ENCODE measurements at regions not wholly inside any gene's neighbourhood (a gene's known extent, or its start where the extent isn't known, plus 50 kb on each side); places are given as distances from the start of the nearest gene placed in this dataset.
"Not testable (repeated sequence)": the region's sequence is repeated elsewhere in the genome, so short reads cannot be mapped to it uniquely, and the experiment has no call there.

- no peak for DNase-seq
Observed at GRCh38 chr1:234782105-234782751, 172.2 kb upstream of the IRF2BP2 start.

GRCh38 chr1:234781241-234782065, 171.5 kb upstream of the IRF2BP2 start:
- DNase-seq = no peak

GRCh38 chr1:234780531-234781162, 170.7 kb upstream of the IRF2BP2 start:
- no peak for DNase-seq

GRCh38 chr1:234780112-234780511, 170.1 kb upstream of the IRF2BP2 start:
- DNase-seq = no peak

- not testable (repeated sequence) for DNase-seq
Observed at GRCh38 chr1:234779600-234779999, 169.6 kb upstream of the IRF2BP2 start.

- no peak for DNase-seq
Observed at GRCh38 chr1:234779160-234779538, 169.2 kb upstream of the IRF2BP2 start.

GRCh38 chr1:234778221-234779159, 168.5 kb upstream of the IRF2BP2 start:
- no peak for DNase-seq

GRCh38 chr1:234777856-234778220, 167.9 kb upstream of the IRF2BP2 start:
- no peak for DNase-seq

GRCh38 chr1:234776876-234777855, 167.2 kb upstream of the IRF2BP2 start:
- DNase-seq = no peak

- no peak for DNase-seq
Observed at GRCh38 chr1:234776256-234776875, 166.4 kb upstream of the IRF2BP2 start.

- DNase-seq = no peak
Observed at GRCh38 chr1:234775477-234776246, 165.7 kb upstream of the IRF2BP2 start.

- no peak for DNase-seq
Observed at GRCh38 chr1:234774971-234775370, 165.0 kb upstream of the IRF2BP2 start.

GRCh38 chr1:234773936-234774677, 164.1 kb upstream of the IRF2BP2 start:
- DNase-seq = no peak

- peak; percentile 99 for DNase-seq
Observed at GRCh38 chr1:234772345-234773147, 162.6 kb upstream of the IRF2BP2 start.

GRCh38 chr1:234771642-234772344, 161.8 kb upstream of the IRF2BP2 start:
- DNase-seq = no peak

- DNase-seq = no peak
Observed at GRCh38 chr1:234770924-234771540, 161.1 kb upstream of the IRF2BP2 start.

- DNase-seq = no peak
Observed at GRCh38 chr1:234769986-234770795, 160.2 kb upstream of the IRF2BP2 start.

All from kidney glomerular epithelial cell (primary cell).